Kidney (tissue), 13 donors: ENCODE measurements at regions not wholly inside any gene's neighbourhood (a gene's known extent, or its start where the extent isn't known, plus 50 kb on each side); places are given as distances from the start of the nearest gene placed in this dataset.

ENCODE experiments used
- DNase-seq, 5 donors: peaks; one replicate each; pipeline ENCODE4 v3.0.0-alpha.2; 2013 to 2020
- FAIRE-seq: peaks from 2 replicates; lab custom pipeline; 2012; peaks lifted over from hg19 to GRCh38; lab: Jason Lieb, UNC
- H3K27ac ChIP-seq, 2 donors: one replicate each; pipeline ENCODE4 v1.7.0; 2013; ENCODE audit warnings: low read depth in 2 of 2, low read length in 2 of 2, inconsistent platforms in 1 of 2
- H3K27me3 ChIP-seq: one replicate; pipeline ENCODE4 v1.7.1; 2013; ENCODE audit warnings: low read length, inconsistent platforms; ENCODE audit not compliant: control insufficient read depth, insufficient read depth
- H3K36me3 ChIP-seq, 3 donors: one replicate each; pipeline versions ENCODE4 v1.7.0 to v1.7.1; 2013; ENCODE audit warnings: low read length in 3 of 3, control low read depth in 1 of 3, inconsistent platforms in 1 of 3; ENCODE audit not compliant: insufficient read depth in 3 of 3, control insufficient read depth in 2 of 3
- H3K4me1 ChIP-seq, 3 donors: one replicate each; pipeline versions ENCODE4 v1.7.0 to v1.7.1; 2013; ENCODE audit warnings: low read length in 3 of 3, inconsistent platforms in 1 of 3, low read depth in 1 of 3; ENCODE audit not compliant: control insufficient read depth in 2 of 3, insufficient read depth in 2 of 3
- H3K4me3 ChIP-seq, 3 donors: one replicate each; pipeline versions ENCODE4 v1.7.0 to v1.8.1; 2013; ENCODE audit warnings: low read length in 3 of 3, control low read depth in 1 of 3, inconsistent platforms in 1 of 3
- H3K9ac ChIP-seq, 3 donors: one replicate each; pipeline versions ENCODE4 v1.7.0 to v1.7.1; 2013; ENCODE audit warnings: low read length in 3 of 3, control low read depth in 1 of 3, inconsistent platforms in 1 of 3
- H3K9me3 ChIP-seq, 3 donors: one replicate each; pipeline versions ENCODE4 v1.7.0 to v1.7.1; 2013; ENCODE audit warnings: low read length in 3 of 3, control low read depth in 1 of 3, inconsistent platforms in 1 of 3; ENCODE audit not compliant: control insufficient read depth in 2 of 3, insufficient read depth in 1 of 3
- intact Hi-C: fragments of 100-400 bp; cut with DNase I; formaldehyde crosslinking; loops from one replicate; pipeline ENCODE4 v1.11.1; 2022
- TF ChIP-seq, protein P1 (sequence below): IDR thresholded peaks from 3 replicates; pipeline ENCODE4 v1.5.1; 2012; ENCODE audit warnings: mild to moderate bottlenecking, moderate library complexity, borderline replicate concordance; ENCODE audit not compliant: insufficient read depth; ENCODE audit errors: extremely low read depth
- donor health status: control.
- donor health status: control.
- donor health status: control.
- donor health status: control.
- donor health status: control.
- donor health status: DM: yes; HTN: yes; CAD: no.
- donor health status: Normal renal cell carcinoma (clear cell type).

DNA sequence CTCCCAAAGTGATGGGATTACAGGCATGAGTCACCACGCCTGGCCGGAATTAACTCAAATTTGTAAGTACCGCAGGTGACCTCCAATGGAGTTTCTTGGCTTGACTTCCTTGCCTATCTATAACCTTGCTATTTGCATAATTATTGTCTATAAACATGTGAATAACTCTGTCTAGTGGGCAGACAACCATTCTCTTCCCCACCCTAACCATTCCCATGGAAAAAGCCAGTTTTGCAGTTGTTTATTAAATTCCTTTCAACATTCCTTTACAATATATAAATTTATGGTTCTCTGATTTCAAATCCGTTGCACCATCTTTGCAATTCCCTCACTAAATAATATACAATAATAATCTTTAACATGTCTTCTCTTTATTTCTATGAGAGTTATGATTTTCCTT lies 61.0 kb upstream of the ZDHHC17 start:
- H3K27me3 ChIP-seq, result no peaks in the 10 kb centered on the region
- H3K9me3 ChIP-seq, result no peaks in the 10 kb centered on the region
- H3K4me1 ChIP-seq, result no peaks in the 10 kb centered on the region
- H3K4me3 ChIP-seq, result no peak overlapping the region
- intact Hi-C loops, result no loop called here
- TF ChIP-seq, protein P1, sequence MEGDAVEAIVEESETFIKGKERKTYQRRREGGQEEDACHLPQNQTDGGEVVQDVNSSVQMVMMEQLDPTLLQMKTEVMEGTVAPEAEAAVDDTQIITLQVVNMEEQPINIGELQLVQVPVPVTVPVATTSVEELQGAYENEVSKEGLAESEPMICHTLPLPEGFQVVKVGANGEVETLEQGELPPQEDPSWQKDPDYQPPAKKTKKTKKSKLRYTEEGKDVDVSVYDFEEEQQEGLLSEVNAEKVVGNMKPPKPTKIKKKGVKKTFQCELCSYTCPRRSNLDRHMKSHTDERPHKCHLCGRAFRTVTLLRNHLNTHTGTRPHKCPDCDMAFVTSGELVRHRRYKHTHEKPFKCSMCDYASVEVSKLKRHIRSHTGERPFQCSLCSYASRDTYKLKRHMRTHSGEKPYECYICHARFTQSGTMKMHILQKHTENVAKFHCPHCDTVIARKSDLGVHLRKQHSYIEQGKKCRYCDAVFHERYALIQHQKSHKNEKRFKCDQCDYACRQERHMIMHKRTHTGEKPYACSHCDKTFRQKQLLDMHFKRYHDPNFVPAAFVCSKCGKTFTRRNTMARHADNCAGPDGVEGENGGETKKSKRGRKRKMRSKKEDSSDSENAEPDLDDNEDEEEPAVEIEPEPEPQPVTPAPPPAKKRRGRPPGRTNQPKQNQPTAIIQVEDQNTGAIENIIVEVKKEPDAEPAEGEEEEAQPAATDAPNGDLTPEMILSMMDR, result no peak
- H3K36me3 ChIP-seq, result no peaks in the 10 kb centered on the region
- H3K27ac ChIP-seq, result no peak overlapping the region
- no peak overlapping the region for H3K9ac ChIP-seq
- DNase-seq (no peak), FAIRE-seq (no peak)

DNA sequence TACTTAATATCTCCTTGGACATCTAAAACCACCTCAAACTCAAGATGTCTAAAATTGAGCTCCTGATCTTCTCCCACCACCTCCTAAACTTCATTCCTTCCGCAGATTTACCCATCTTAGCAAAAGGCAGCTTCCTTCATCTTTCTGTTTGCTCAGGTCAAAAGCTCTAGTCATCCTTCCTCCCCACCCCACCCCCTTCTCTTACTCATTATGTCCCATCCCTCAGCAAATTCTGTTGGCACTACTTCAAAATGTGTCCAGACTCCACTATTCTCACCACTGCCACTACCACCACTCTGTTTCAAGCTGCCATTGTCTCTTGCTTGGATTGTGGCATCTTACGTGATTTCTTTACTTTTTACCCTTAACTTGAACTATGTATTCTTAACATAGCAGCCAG lies 59.2 kb upstream of the ZDHHC17 start:
- Histone ChIP-seq H3K4me3 (no peak overlapping the region), H3K9ac (no peak overlapping the region), H3K27ac (no peak overlapping the region), H3K9me3 (no peaks in the 10 kb centered on the region), H3K36me3 (no peaks in the 10 kb centered on the region), H3K4me1 (no peaks in the 10 kb centered on the region), H3K27me3 (no peaks in the 10 kb centered on the region)
- intact Hi-C loops, result no loop called here
- DNase-seq (no peak), FAIRE-seq (no peak)
- TF ChIP-seq, protein P1, result no peak

DNA sequence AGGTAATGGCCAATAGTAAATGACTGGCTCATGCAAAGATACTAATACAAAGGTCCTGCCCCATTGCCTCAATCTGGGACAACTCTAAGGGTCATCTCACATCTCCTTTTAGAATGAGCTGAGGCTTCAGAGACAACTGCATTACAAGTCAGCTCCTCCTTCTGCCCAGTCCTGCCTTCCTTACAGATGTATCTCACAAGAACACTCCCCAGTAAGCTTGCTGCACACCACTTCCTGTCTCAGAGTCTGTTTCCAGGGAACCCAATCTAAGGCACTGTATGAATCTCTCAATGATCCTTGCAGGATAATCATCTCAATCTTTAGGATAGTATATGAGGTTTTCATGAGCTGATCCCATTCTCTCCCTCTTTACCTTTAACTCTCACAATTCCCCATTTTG lies 57.8 kb upstream of the ZDHHC17 start:
- Histone ChIP-seq H3K27me3 (no peaks in the 10 kb centered on the region), H3K4me1 (no peaks in the 10 kb centered on the region), H3K9me3 (no peaks in the 10 kb centered on the region), H3K9ac (no peak overlapping the region), H3K4me3 (no peak overlapping the region), H3K27ac (no peak overlapping the region), H3K36me3 (no peaks in the 10 kb centered on the region)
- FAIRE-seq, result no peak
- TF ChIP-seq, protein P1, result no peak
- intact Hi-C loops, result no loop called here
- no peak for DNase-seq

DNA sequence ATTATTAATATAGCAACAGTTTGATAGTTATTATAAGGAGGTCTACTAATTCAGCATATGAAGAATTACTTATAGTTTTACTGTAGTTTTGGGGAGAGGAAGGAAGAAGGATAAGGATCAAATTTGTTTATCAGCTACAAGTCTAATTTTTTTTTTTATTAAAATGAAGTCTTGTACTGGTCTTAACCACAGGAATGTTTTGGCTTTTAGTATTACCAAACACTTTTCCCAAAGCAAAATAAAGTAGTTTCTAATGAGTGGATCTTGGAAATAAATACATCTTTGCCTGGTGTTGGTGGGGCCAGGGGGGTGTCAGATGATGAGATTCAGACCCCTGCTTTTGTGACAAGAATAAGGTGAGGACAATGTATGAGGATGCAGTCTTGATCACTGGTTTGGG lies 57.2 kb upstream of the ZDHHC17 start:
- no peak for FAIRE-seq
- no peaks in the 10 kb centered on the region for H3K4me1 ChIP-seq
- DNase-seq, result no peak

More for the DNA sequence above, 57.2 kb upstream of the ZDHHC17 start:
- no peak overlapping the region for H3K9ac ChIP-seq
- H3K27ac ChIP-seq, result no peak overlapping the region
- H3K4me3 ChIP-seq, result no peak overlapping the region
- no peaks in the 10 kb centered on the region for H3K36me3 ChIP-seq
- H3K9me3 ChIP-seq, result no peaks in the 10 kb centered on the region
- H3K27me3 ChIP-seq, result no peaks in the 10 kb centered on the region
- intact Hi-C loops, result no loop called here
- TF ChIP-seq, protein P1, result no peak
